Caco-2 (cell line): ENCODE measurements at regions not wholly inside any gene's neighbourhood (a gene's known extent, or its start where the extent isn't known, plus 50 kb on each side); places are given as distances from the start of the nearest gene placed in this dataset.

Source experiments
- BruUV-seq: library from RNA; stranded (reverse); fragments of 400-500 nt; replicated peaks from 2 replicates; lab custom pipeline; 2021; lab: Mats Ljungman, UMichigan
- CTCF ChIA-PET: fragments of 300-600 bp; sonication (Branson Sonifier 250); formaldehyde crosslinking; loops from one replicate; lab custom pipeline; 2022; ENCODE audit warnings: antibody characterized with exemption; lab: Charles Lee
- POLR2A ChIA-PET: fragments of 300-600 bp; sonication (Branson Sonifier 250); formaldehyde crosslinking; loops from one replicate; lab custom pipeline; 2022; ENCODE audit warnings: antibody characterized with exemption; lab: Charles Lee
- DNase-seq, 2 experiments: peaks; one replicate each; pipeline versions ENCODE4 v3.0.0 to v3.0.0-alpha.2; 2020 to 2022
- H3K27me3 ChIP-seq: replicated peaks from 2 replicates; pipeline ENCODE4 v1.6.0; 2011; ENCODE audit warnings: low read length; ENCODE audit not compliant: control insufficient read depth, insufficient read depth
- H3K36me3 ChIP-seq: 2 replicates; pipeline ENCODE4 v1.5.1; 2011; ENCODE audit warnings: low read length; ENCODE audit not compliant: control insufficient read depth, insufficient read depth
- H3K4me1 ChIP-seq: fragments of 250-450 bp; sonication (Bioruptor Pico); 2 replicates; pipeline ENCODE4 v1.5.1; 2020; ENCODE audit warnings: mild to moderate bottlenecking
- H3K4me3 ChIP-seq: 2 replicates; pipeline ENCODE4 v1.5.1; 2011; ENCODE audit warnings: low read depth, mild to moderate bottlenecking, control low read depth, low read length
- H3K9me3 ChIP-seq: fragments of 250-450 bp; sonication (Bioruptor Pico); 2 replicates; pipeline ENCODE4 v1.5.1; 2020; ENCODE audit warnings: mild to moderate bottlenecking, moderate library complexity
- H3K27ac Mint-ChIP-seq: one replicate; pipeline ENCODE4 v1.8.0; 2022; ENCODE audit warnings: mixed read lengths; ENCODE audit not compliant: unreplicated experiment
- H3K27me3 Mint-ChIP-seq: one replicate; pipeline ENCODE4 v1.8.0; 2022; ENCODE audit warnings: mixed read lengths; ENCODE audit not compliant: insufficient read depth, unreplicated experiment
- H3K36me3 Mint-ChIP-seq: one replicate; pipeline ENCODE4 v1.8.0; 2022; ENCODE audit warnings: mild to moderate bottlenecking, mixed read lengths; ENCODE audit not compliant: insufficient read depth, unreplicated experiment
- H3K4me1 Mint-ChIP-seq: one replicate; pipeline ENCODE4 v1.8.0; 2022; ENCODE audit warnings: low read depth, mixed read lengths; ENCODE audit not compliant: unreplicated experiment
- H3K4me3 Mint-ChIP-seq: one replicate; pipeline ENCODE4 v1.8.0; 2022; ENCODE audit warnings: mild to moderate bottlenecking, moderate library complexity, mixed read lengths; ENCODE audit not compliant: unreplicated experiment
- H3K9me3 Mint-ChIP-seq: one replicate; pipeline ENCODE4 v1.8.0; 2022; ENCODE audit warnings: mixed read lengths; ENCODE audit not compliant: unreplicated experiment
- intact Hi-C: fragments of 100-400 bp; cut with micrococcal nuclease; formaldehyde crosslinking; loops from one replicate; pipeline ENCODE4 v1.10.0; 2022; ENCODE audit not compliant: unreplicated experiment
- TF ChIP-seq, protein P1 (sequence below), 2 experiments: fragments of 200-600 bp in 1 of 2; IDR thresholded peaks; 1 replicate in 1 of 2; 2 replicates in 1 of 2; pipeline versions ENCODE4 v1.5.1 to v1.8.0; 2011 to 2022; ENCODE audit warnings: antibody characterized with exemption in 1 of 2, control low read depth in 1 of 2, inconsistent platforms in 1 of 2, low read depth in 1 of 2, low read length in 1 of 2, mild to moderate bottlenecking in 1 of 2, moderate library complexity in 1 of 2; ENCODE audit not compliant: insufficient read depth in 1 of 2, severe bottlenecking in 1 of 2, unreplicated experiment in 1 of 2

DNA sequence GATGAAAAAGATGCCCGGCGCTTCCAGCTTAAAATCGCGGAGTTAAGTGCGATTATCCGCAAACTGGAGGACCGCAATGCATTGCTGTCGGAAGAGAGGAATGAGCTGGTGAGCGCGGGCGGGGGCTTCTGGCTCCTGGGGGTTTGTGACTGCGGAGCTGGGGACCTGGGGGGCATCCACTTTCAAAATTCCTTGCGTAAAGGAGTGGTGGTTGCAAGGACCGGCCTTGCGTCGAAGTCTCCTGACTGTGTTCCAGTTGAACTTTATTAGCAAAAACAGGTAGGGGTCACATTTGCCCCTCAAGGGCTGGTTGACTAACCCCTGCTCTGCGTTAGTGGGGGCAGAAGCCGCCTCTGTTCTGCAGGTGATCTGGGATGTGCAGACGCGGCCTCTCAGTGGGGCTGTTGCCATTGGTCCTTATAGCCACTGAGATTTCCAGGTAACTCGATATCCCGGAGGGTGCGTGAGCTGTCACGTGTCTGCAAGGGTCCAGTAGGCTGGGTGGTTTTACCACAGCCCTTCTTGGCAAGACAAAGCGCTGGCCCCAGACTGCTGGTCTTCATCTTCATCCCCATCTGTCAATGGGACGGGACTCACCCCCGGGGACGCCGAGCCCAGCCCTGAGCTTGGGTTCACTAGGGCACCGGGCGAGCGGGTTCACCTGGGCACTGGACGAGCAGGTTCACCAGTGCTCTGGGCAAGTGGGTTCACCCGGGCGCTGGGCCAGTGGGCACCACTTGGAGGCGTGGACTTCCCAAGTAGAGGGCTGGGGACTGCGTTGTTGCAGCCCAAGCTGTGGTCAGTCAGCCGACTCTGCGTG lies 51.5 kb upstream of the DPYSL4 start:
- TF ChIP-seq, protein P1, sequence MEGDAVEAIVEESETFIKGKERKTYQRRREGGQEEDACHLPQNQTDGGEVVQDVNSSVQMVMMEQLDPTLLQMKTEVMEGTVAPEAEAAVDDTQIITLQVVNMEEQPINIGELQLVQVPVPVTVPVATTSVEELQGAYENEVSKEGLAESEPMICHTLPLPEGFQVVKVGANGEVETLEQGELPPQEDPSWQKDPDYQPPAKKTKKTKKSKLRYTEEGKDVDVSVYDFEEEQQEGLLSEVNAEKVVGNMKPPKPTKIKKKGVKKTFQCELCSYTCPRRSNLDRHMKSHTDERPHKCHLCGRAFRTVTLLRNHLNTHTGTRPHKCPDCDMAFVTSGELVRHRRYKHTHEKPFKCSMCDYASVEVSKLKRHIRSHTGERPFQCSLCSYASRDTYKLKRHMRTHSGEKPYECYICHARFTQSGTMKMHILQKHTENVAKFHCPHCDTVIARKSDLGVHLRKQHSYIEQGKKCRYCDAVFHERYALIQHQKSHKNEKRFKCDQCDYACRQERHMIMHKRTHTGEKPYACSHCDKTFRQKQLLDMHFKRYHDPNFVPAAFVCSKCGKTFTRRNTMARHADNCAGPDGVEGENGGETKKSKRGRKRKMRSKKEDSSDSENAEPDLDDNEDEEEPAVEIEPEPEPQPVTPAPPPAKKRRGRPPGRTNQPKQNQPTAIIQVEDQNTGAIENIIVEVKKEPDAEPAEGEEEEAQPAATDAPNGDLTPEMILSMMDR (IDR thresholded peaks at IDR 0.05; ENCODE audit: insufficient read depth in 1 of 2, low read depth in 1 of 2, low read length in 1 of 2, severe bottlenecking in 1 of 2, unreplicated experiment in 1 of 2) = no peak
- Mint-ChIP-seq H3K4me1 (no peaks in the 10 kb centered on the region), H3K27me3 (peaks cover 8% of the 10 kb centered on the region), H3K36me3 (no peaks in the 10 kb centered on the region), H3K9me3 (no peaks in the 10 kb centered on the region), H3K27ac (no peak overlapping the region), H3K4me3 (no peak overlapping the region)
- ChIA-PET CTCF (no interaction called here), POLR2A (no interaction called here)
- Histone ChIP-seq H3K4me1 (no peaks in the 10 kb centered on the region), H3K27me3 (no peaks in the 10 kb centered on the region), H3K9me3 (no peaks in the 10 kb centered on the region), H3K4me3 (no peak overlapping the region), H3K36me3 (no peaks in the 10 kb centered on the region)
- BruUV-seq = no TSS peak
- no peak for DNase-seq
- intact Hi-C loops = no loop called here

DNA sequence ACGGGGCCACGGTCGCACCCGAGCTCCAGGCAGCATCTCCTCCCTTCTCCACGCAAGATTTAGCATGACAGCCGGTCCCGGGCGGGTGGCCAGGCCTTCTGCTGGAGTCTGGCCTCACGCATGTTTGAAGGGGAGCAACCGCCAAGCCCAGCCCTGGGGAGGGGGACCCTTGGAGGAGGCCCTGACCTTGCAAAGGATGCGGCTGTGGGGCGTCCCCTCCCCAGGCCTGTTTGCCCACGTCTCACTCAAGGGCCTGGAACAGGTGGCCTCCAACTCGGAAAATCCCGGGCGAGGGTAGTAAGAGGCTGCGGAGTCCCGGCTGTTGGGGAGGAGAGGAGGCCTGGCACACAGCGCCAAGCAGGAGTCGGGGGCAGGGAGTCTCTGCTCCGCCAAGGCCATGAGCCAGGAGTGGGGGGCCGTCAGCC lies 50.6 kb upstream of the DPYSL4 start:
- DNase-seq = no peak
- intact Hi-C loops = no loop called here
- Histone ChIP-seq H3K36me3 (no peaks in the 10 kb centered on the region), H3K4me1 (no peaks in the 10 kb centered on the region), H3K27me3 (no peaks in the 10 kb centered on the region), H3K9me3 (no peaks in the 10 kb centered on the region), H3K4me3 (no peak overlapping the region)
- Mint-ChIP-seq H3K9me3 (no peaks in the 10 kb centered on the region), H3K27me3 (peaks cover 7% of the 10 kb centered on the region), H3K4me3 (no peak overlapping the region), H3K4me1 (no peaks in the 10 kb centered on the region), H3K36me3 (no peaks in the 10 kb centered on the region), H3K27ac (no peak overlapping the region)
- BruUV-seq = no TSS peak
- CTCF ChIA-PET = interaction anchor here (0.5 kb wide), 1 partner anchor 90 kb away, joined by 3 read pairs; no protein-coding TSS in a partner anchor
- POLR2A ChIA-PET = no interaction called here
- TF ChIP-seq, protein P1 (IDR thresholded peaks at IDR 0.05; ENCODE audit: insufficient read depth in 1 of 2, low read depth in 1 of 2, low read length in 1 of 2, severe bottlenecking in 1 of 2, unreplicated experiment in 1 of 2) = no peak

DNA sequence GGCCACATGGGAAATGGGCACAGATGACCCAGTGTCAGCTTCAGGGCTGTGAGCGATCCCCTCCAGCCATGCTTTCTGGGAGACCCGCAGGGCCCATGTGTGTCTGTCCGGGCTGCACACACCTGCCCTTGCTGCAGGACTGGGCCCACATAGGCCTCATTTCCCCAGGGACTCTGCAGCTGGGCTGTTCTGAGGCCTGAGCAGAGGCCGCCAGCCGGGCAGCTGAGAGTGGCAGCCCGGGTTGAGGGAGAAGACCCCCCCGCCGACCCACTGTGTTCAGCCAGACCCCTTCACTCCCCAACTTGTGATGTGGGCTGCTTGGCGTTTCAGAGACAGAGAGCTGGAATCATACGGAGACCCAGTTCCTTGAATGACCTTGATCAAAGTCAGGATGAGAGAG lies 50.1 kb upstream of the DPYSL4 start:
- Histone ChIP-seq H3K9me3 (no peaks in the 10 kb centered on the region), H3K4me1 (no peaks in the 10 kb centered on the region), H3K36me3 (no peaks in the 10 kb centered on the region), H3K4me3 (no peak overlapping the region), H3K27me3 (no peaks in the 10 kb centered on the region)
- no peaks in the 10 kb centered on the region for H3K9me3 Mint-ChIP-seq
- TF ChIP-seq, protein P1 (IDR thresholded peaks at IDR 0.05; ENCODE audit: insufficient read depth in 1 of 2, low read depth in 1 of 2, low read length in 1 of 2, severe bottlenecking in 1 of 2, unreplicated experiment in 1 of 2) = no peak
- no peaks in the 10 kb centered on the region for H3K4me1 Mint-ChIP-seq
- ChIA-PET CTCF (no interaction called here), POLR2A (no interaction called here)
- peaks cover 3% of the 10 kb centered on the region for H3K27me3 Mint-ChIP-seq
- H3K4me3 Mint-ChIP-seq = no peak overlapping the region
- no peak for DNase-seq
- H3K36me3 Mint-ChIP-seq = no peaks in the 10 kb centered on the region
- BruUV-seq = no TSS peak
- intact Hi-C loops = no loop called here
- no peak overlapping the region for H3K27ac Mint-ChIP-seq
